GM21576 (cell line): ENCODE measurements at regions not wholly inside any gene's neighbourhood (a gene's known extent, or its start where the extent isn't known, plus 50 kb on each side); places are given as distances from the start of the nearest gene placed in this dataset.

Experiments
- ATAC-seq: cut with Tn5 transposase; IDR thresholded peaks from one replicate; pipeline ENCODE4 v1.9.1; 2021; ENCODE audit warnings: mild to moderate bottlenecking, moderate library complexity; ENCODE audit not compliant: unreplicated experiment

- ATAC-seq = no peak
Measured at GRCh38 chr11:79683930-79684329, 243.1 kb upstream of the TENM4 start.

GRCh38 chr11:79678780-79679452, 238.1 kb upstream of the TENM4 start:
- ATAC-seq = no peak

- ATAC-seq = no peak
Measured at GRCh38 chr11:79676396-79676795, 235.6 kb upstream of the TENM4 start.

- no peak for ATAC-seq
Measured at GRCh38 chr11:79675081-79675480, 234.3 kb upstream of the TENM4 start.

- no peak for ATAC-seq
Measured at GRCh38 chr11:79672786-79673185, 232.0 kb upstream of the TENM4 start.

GRCh38 chr11:79671401-79671800, 230.6 kb upstream of the TENM4 start:
- no peak for ATAC-seq

- ATAC-seq = no peak
Measured at GRCh38 chr11:79670882-79671281, 230.1 kb upstream of the TENM4 start.

- no peak for ATAC-seq
Measured at GRCh38 chr11:79668575-79668974, 227.7 kb upstream of the TENM4 start.

GRCh38 chr11:79667380-79667779, 226.6 kb upstream of the TENM4 start:
- ATAC-seq = no peak

GRCh38 chr11:79663017-79663416, 222.2 kb upstream of the TENM4 start:
- no peak for ATAC-seq

GRCh38 chr11:79661373-79661772, 220.5 kb upstream of the TENM4 start:
- no peak for ATAC-seq

- no peak for ATAC-seq
Measured at GRCh38 chr11:79648766-79649520, 208.1 kb upstream of the TENM4 start.

GRCh38 chr11:79637219-79637618, 196.4 kb upstream of the TENM4 start:
- no peak for ATAC-seq

GRCh38 chr11:79634905-79635304, 194.1 kb upstream of the TENM4 start:
- no peak for ATAC-seq

- ATAC-seq = no peak
Measured at GRCh38 chr11:79627281-79627680, 186.5 kb upstream of the TENM4 start.

- no peak for ATAC-seq
Measured at GRCh38 chr11:79626135-79627075, 185.6 kb upstream of the TENM4 start.

GRCh38 chr11:79623375-79623774, 182.5 kb upstream of the TENM4 start:
- no peak for ATAC-seq

- ATAC-seq = no peak
Measured at GRCh38 chr11:79617561-79617960, 176.7 kb upstream of the TENM4 start.

GRCh38 chr11:79616392-79616851, 175.6 kb upstream of the TENM4 start:
- ATAC-seq = no peak

- ATAC-seq = no peak
Measured at GRCh38 chr11:79615425-79615824, 174.6 kb upstream of the TENM4 start.

- no peak for ATAC-seq
Measured at GRCh38 chr11:79610678-79611077, 169.8 kb upstream of the TENM4 start.
